CD4-positive, alpha-beta T cell treated with Interferon gamma for 1 hour (primary cell): ENCODE measurements at regions not wholly inside any gene's neighbourhood (a gene's known extent, or its start where the extent isn't known, plus 50 kb on each side); places are given as distances from the start of the nearest gene placed in this dataset.
"Not testable (repeated sequence)": the region's sequence is repeated elsewhere in the genome, so short reads cannot be mapped to it uniquely, and the experiment has no call there.

Experiments
- DNase-seq: peaks from one replicate; pipeline ENCODE4 v3.0.0-alpha.2; 2020

DNA sequence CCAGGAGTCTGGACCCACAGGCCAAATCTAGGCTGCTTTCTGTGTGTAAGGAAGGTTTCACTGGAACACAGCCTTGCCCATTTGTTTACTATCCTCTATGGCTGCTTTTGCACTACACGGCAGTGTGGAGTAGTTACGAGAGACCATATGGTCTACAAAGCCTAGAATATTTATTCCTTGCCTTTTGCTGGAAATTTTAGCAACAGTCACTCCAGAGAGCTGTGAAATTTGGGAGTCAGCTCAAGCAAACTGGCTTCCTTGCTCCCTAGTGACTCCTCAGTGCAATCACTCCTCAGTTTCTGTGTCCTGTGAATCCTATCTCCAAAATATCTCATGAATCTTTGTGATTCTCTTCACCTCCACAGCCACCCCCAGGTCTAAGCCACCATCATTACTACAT is 99.0 kb upstream of the CPEB2 start:
- DNase-seq: no peak

DNA sequence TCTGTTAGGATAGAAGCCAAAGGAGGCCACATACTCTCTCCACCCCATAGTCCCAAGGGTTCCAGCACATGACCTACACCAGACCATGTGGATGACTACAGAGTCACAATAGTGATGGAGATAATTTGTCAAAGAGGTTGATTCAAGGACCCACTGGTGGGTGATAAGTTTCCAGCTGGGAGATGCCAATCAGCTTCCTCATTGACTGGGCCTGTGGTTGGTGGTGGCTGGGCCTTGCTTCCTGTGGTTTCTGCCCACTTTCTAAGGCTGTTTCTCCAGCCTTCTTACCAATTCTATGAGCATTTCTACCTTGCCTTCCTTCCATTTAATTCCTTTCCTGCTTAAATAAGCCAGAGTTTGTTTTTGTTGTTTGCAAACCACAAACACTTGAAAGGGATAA is 95.5 kb upstream of the CPEB2 start:
- DNase-seq: no peak

DNA sequence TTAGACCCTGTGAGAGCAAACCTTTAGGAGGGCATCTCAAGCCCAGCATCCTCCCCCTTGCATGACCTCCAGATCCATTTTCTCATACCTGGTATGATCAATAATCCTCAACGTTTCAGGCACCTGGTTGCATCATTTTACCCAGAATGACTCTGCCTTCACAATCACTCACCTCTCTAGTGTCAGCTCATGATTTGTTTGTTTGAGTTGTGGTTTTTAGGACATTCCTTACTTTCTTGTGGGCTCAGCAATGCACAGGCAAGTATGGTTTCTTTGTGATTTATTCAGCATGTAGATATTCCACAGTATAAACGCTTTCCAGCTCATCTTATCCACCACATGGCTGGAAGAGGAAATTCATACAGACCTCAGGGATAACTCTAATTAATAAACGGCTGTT is 93.6 kb upstream of the CPEB2 start:
- DNase-seq: no peak

DNA sequence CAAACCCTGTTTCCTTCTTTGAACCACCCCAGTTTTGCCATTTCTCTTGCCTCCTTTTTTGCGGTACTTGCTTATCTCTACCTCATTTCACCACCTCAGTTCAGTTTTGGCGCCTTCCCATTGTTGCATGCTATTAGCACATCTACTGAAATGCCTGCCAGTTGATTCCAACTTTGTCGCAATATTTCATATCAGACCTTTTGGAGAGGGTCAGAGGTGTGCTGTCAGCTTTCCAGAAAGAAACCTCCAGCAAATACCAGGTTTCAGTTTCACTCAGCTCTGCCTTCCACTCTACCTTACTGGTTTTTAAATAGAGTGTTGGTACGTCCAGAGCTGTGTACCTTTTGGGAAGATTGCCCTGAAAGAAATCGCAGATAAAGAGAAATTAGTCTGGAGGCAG is 91.9 kb upstream of the CPEB2 start:
- DNase-seq: no peak

DNA sequence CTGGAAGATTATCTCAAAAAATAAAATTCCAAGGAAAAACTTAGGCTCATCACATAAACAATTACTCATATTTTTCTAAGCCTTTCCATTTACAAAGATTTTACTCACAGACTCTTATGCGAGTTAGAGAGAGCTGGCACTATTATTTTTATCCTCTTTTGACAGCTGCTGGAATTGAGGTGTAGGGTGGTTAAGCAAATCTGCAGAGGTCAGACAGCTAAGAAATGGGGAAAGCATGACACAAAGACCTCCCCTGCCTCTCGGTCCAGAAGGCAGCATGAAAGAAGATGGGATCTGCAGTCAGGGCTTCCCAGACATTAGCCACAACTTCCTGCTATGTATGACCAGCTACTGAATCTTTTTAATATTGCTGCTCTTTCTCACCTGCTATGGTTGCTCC is 89.9 kb upstream of the CPEB2 start:
- DNase-seq: no peak

DNA sequence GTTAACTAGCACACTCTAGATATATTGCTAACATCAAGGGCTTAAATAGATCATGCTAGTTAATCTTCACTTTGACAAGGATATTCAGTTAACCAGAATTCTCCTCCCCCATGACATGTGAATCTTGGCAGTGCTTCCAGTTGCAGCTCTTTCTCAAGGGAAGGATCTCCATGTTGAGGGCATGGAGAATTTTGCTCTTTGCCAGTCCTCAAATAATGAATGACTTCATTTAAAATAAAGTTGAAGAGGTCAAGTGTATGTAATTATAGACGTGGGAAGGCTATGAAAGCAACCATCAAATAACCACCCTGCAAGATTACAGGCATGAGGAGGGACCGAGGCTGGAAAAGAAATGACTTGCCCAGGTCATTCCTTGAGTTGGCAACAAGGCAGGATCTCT is 87.3 kb upstream of the CPEB2 start:
- DNase-seq: no peak

DNA sequence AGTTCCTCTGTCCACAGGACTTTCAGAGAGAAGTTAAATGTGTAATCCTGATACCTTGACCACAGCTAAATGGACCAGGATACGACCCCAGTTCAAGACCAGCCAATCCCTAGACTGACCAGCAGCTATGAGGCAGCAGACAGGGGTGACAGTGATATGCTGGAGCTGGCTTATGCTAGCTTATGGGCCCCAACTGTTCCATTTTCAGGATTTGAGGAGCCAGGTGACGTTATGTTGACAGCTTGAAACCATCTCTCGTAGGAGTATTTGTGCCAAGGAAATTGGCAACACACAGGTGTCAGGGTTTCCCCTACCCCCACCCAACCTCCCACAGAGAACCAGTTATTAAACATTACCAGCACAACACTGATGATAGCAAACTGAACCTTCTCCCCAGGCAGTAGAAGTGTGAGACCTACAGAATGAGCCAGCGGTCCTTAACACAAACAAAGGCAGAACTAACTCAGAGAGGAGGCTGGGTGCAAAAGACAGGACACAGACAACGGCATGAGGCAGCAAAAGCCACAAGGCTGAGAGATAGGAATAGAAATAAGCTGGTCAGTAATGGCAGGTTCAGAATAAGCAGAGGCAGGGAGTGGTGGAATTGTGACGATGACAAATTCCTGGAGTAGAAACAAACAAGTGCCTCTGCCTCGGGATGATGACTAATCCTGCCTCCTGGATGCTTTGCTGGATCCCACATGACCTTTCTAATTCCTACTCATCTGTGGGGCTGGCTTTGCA is 85.6 kb upstream of the CPEB2 start:
- DNase-seq: no peak

DNA sequence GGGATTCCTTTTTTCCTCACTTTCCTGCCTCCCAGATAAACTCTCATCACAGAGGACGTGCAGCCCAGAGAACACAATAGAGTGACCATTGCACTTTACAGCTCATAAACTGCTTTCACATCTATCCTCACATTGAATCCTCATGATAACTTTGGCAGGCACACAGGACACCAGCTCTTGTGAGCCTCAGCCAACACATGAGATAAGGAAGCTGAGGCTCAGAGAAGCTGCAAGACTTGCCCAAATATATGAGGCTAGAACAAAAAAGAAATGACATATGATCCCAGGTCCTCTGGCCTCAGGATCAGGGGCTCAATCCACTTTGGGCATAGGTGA is 85.0 kb upstream of the CPEB2 start:
- no peak for DNase-seq

DNA sequence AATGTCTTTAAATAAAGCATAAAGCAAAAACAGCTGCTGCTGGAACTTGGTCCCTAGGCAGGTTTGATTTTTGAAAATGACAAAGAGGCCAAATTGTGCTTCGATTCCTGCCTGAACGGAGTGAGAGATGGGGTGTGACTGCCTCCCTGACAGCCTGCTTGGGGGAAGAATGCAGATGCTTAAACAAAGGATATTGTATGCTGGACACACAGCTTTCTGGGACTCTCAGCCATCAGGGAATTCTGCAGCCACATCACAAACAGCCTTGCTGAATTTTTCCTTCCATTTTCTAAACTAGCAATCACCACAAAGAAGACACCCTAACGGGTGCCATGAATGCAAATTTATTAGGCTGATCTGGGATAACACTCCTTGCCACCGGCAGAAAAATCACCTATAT is 83.9 kb upstream of the CPEB2 start:
- DNase-seq: no peak

DNA sequence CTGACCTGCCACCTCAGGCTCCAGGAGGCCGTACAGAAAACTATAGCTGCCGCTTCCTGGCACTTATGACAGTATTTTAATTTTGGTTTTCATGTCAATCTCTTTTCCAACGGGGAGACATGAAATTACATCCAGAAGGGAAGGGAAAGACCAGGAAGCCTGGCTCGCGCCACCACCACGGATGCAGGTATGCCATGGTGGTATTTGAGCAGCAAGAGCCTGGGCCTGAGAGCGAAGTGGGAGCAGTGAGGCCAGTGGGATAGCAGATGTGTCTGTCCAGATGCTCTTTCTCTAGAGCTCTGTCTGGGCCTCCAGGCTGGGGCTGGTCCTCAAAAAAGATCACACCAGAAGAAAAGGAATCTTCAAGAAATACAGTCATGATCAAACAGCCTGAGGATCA is 82.5 kb upstream of the CPEB2 start:
- no peak for DNase-seq

DNA sequence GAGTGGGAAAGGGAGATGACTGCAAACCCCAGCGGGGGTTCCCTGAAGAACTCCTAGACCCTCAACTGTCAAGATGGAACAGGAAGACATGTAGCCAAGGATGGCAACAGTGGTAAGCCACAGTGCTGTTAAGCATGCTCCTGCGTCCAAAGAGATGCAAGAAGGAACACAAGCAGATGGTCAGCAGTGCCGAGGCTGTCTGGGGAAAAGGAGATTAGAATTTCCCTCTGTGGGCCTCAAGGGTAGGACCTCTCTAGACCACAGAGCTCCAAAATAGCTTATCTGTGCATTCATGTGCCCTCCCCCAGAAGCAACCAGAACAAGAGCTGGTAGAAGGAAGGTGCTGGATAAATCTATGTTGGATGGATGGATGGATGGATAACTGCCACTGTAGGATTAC is 82.0 kb upstream of the CPEB2 start:
- no peak for DNase-seq

DNA sequence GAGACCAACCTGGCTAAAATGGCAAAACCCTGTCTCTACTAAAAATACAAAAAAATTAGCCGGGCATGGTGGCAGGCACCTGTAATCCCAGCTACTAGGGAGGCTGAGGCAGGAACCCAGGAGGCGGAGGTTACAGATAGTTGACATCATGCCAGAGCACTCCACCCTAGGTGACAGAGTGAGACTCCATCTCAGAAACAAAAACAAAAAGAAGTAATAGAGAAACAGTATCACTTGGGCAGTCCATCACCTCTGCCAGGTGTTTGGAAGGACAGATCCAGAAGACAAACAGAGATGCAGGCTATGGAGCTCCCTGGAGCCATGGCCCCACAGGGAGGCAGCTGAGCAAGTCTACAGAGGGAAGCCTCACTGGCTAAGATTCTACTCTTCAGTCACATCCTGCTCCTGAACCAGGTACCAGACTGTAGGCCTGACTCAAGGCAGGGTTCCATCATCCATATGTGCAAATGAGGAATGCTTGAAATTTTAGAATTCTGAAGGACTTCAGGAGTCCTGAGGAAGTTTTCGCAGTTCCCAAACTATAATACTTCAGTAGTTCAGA is 81.4 kb upstream of the CPEB2 start:
- no peak for DNase-seq

DNA sequence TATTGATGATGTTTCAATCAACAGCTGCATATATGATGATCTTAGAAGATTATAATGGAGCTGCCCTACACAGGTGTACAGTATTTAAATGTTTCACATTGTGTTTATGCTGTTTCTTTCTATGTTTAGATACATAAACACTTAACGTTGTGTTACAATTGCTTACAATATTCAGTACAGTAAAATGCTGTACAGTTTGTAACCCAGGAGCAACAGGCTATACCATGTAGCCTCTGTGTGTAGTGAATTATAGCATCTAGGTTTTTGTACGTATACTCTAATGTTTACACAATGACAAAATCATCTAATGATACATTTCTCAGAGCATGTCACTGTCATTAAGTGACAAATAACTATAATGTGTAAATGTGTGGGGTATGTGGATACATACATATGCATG is 80.5 kb upstream of the CPEB2 start:
- DNase-seq: not testable (repeated sequence)

DNA sequence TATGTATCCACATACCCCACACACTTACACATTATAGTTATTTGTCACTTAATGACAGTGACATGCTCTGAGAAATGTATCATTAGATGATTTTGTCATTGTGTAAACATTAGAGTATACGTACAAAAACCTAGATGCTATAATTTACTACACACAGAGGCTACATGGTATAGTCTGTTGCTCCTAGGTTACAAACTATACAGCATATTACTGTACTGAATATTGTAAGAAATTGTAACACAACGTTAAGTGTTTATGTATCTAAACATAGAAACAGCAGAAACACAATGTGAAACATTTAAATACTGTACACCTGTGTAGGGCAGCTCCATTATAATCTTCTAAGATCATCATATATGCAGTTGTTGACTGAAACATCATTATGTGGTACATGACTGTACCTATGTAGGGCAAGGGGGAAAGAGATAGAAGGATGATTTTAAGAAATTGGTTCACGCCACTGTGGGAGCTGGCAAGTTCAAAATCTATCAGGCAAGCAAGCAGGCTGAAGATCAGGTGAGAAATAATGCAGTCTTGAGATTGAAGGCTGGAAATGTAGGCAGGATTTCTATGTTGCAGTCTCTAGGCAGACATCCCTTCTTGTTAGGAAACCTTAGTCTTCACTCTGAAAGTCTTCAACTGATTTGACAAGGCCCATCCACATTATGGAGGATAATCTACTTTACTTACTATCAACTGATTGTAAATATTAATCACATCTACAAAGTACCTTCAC is 78.0 kb upstream of the CPEB2 start:
- DNase-seq: no peak

DNA sequence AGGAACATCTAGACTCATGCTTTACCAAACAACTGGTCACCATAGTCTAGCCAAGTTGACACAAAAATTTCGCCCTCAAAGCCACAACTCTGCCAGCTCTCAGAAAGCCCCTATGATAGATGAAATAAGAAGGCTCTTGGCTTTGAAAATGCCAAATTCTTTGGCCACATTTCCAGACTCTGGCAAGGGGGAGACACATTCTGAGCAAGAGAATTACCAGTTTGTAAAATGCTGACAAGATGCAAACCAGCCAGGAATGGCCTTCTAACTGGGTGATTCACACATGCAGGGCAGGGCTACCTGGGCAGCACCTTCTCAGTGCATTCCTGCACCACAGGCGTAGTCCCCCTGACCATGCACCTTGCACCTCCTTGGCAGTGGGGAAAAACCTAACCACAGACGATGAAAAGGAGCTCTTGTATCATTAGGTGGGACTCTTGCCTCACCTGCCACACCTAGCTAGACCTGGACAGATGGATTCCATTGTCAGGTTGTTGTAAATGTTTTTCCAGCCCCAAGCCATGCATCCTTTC is 77.4 kb upstream of the CPEB2 start:
- DNase-seq: no peak

DNA sequence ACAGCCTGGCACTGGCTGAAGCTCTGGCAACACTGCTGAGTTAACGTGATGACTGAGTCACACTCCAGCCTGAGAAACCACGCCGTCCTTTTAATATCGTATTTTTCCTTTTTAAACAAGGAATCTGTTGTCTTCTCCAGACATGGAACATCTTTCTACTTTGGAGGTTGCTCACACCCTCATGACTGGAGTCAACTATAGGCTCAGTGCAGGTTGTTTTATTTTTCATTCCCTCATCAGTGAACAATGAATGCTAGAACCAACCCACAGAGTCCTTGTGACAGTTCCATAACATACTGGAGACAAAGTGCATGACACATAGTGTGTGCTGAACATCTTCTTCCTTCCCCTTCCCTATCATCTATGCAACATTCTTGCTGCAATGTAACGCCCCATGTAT is 76.8 kb upstream of the CPEB2 start:
- DNase-seq: no peak

DNA sequence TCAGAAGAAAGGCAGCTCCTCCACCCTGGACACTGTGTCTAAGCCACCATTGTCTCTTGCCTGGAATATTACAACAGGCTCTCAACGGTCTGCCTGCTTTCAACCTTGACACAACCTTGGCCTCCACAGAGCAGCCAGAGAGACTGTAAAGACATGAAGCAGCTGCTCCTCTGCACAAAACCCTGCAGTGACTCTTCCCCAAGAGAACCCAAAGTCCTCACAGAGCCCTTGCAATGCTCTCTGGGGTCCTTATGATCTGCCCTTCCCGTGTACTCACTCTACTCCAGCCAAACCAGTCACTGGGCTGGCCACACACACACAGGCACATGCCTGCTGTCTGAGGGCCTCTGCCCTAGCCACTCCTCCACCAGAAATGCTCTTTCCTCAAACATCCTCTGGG is 75.9 kb upstream of the CPEB2 start:
- DNase-seq: no peak

DNA sequence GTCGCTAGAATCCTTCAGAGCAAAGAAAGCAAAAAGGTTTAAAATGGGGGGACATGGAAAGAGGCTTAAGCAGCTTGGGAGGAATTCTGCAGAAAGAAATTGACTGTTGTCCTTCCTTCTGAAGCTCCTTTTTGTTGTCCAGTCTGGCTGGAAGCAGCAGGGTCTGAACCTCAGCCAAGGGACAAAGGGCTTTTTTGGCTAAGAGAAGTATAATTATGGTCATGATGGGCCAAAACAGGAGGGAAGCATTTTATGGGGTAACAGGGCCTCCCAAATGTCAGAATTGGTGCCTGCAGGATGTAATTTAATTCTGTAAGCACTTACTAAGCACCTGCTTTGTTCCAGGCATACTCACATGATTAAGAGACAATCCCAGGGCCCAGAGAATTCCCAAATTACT is 74.2 kb upstream of the CPEB2 start:
- DNase-seq: no peak

DNA sequence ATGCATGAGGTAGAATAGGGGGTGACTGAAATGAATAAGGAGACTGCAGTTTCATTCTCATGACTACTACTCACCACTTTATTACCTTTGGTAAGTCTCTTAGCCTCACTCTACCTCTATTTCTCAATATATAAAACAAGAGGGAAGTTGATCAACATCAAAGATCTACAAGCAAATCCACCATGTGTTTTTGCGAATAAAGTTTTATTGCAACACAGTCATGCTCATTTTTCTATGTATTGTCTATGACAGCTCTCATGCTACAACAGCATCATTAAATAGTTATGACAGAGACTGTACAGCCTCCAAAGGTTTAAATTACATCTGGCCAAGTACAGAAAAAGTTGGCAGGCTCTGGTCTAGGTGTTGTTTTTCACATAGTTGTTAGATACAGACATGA is 72.6 kb upstream of the CPEB2 start:
- no peak for DNase-seq

DNA sequence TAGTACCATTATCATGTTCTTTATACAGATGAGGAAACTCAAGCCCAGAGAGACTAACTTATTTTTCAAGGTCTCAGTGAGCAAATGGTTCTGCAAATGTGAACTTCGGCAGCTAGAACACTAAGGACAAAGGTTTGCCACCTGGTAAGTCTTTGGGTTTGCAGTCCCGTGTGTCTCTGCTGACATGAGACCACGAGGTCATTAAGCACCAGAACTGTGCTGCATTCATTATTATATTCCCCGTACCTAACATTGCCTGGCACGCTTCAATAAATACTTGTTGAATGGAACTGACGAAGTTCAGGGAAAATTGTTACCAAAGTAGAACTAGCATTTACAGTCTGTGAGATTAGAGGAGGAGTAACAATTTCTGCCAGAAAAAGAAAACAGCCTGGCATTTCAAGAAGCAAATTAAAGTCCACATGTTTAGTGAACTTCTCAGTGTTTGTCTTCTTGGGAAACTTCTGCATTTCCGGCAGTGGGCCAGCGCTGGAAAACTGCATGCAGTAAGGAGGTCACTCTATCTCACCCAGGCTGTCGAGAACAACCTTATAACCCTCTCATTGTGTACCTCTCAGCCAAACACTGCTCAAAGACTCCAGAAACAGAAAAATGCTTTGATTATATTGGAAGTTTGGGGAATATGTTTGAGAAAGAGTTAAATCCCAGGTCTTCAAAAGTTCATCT is 67.4 kb upstream of the CPEB2 start:
- DNase-seq: no peak

DNA sequence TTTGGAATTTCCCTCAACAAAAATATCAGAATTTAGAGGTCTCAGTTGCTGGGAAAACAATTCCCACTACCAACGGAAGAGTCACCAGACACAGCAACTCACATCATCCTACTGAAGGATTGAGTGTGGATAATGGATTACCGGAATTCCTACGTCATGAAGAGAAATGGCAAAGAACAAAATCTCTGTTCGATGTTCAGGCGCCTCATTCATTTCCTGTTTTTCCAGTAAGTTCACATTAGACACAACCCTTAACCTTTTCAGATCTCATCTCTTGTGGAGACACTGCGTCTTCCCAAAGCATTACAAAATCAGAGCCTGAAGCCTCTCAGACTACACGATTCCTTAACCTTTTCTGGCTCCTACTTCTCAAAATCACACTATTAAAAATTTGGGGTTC is 58.5 kb upstream of the CPEB2 start:
- DNase-seq: no peak

DNA sequence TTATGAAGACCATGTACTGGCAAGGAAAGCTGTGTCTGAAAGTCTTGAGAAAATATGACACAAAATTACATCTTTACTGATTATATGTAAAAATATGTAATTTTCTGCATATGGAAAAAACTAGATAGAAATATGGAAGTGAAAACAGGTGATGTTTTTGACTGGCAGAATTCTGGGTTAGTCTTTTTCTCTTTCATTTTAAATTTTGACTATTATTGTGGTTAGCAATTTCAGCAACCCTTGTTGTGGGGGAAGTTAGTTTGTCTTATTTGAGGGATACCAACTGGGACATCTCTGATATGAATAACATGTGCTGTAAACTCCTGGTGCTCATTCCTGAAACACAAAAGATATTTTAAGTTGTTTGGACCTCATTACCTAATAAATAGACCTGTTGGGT is 49.9 kb upstream of the CPEB2 start:
- DNase-seq: no peak
